ENCODE measurements at regions not wholly inside any gene's neighbourhood (a gene's known extent, or its start where the extent isn't known, plus 50 kb on each side); places are given as distances from the start of the nearest gene placed in this dataset.

GRCh38 chr5:171678646-171679045 lies 107.0 kb upstream of the SMIM23 start:
- Histone ChIP-seq H3K27me3 (peaks cover 0 to 3% (median 0%) of the 10 kb centered on the region in 7 donors), H3K4me1 (peaks cover 0 to 13% (median 0%) of the 10 kb centered on the region in 9 donors), H3K36me3 (no peaks in the 10 kb centered on the region), H3K9me3 (peaks cover 0 to 6% (median 0%) of the 10 kb centered on the region in 11 donors), H3K4me3 (no peak overlapping the region), H3K27ac (no peak overlapping the region)
- DNase-seq, result no peak
- intact Hi-C loops (cut with DNase I), result no loop called here
- ATAC-seq, result no peak
- WGBS, 2 donors, result 70 to 80% methylated on average over 1 of the region's 1 CpG
- no peak for TF ChIP-seq CTCF (IDR thresholded peaks at IDR 0.05)

GRCh38 chr5:171680485-171680884 lies 105.1 kb upstream of the SMIM23 start:
- no peak for TF ChIP-seq CTCF (IDR thresholded peaks at IDR 0.05)
- H3K4me3 ChIP-seq, result no peak overlapping the region
- intact Hi-C loops (cut with DNase I), result no loop called here
- DNase-seq, result no peak
- H3K9me3 ChIP-seq, result no peaks in the 10 kb centered on the region
- H3K27me3 ChIP-seq, result peaks cover 0 to 3% (median 0%) of the 10 kb centered on the region in 7 donors
- peaks cover 0 to 13% (median 0%) of the 10 kb centered on the region in 9 donors for H3K4me1 ChIP-seq
- ATAC-seq, result no peak
- H3K27ac ChIP-seq, result no peak overlapping the region
- 81 to 86% methylated on average over 6 of the region's 6 CpGs for WGBS, 2 donors
- H3K36me3 ChIP-seq, result no peaks in the 10 kb centered on the region

GRCh38 chr5:171681061-171681460 lies 104.6 kb upstream of the SMIM23 start:
- ATAC-seq (no peak), DNase-seq (no peak)
- H3K27ac ChIP-seq, result no peak overlapping the region
- TF ChIP-seq CTCF (IDR thresholded peaks at IDR 0.05), result no peak
- H3K9me3 ChIP-seq, result no peaks in the 10 kb centered on the region
- H3K4me1 ChIP-seq, result peaks cover 0 to 13% (median 0%) of the 10 kb centered on the region in 9 donors
- intact Hi-C loops (cut with DNase I), result no loop called here
- no peaks in the 10 kb centered on the region for H3K36me3 ChIP-seq
- H3K4me3 ChIP-seq, result no peak overlapping the region
- H3K27me3 ChIP-seq, result peaks cover 0 to 3% (median 0%) of the 10 kb centered on the region in 7 donors
- WGBS, 2 donors, result 87 to 91% methylated on average over 4 of the region's 4 CpGs

GRCh38 chr5:171681677-171682076 lies 103.9 kb upstream of the SMIM23 start:
- H3K27ac ChIP-seq, result no peak overlapping the region
- peaks cover 0 to 13% (median 0%) of the 10 kb centered on the region in 9 donors for H3K4me1 ChIP-seq
- H3K4me3 ChIP-seq, result no peak overlapping the region
- DNase-seq (no peak), ATAC-seq (peak in 4 of 8 donors; percentile 19 to 57 (median 31))
- peaks cover 0 to 3% (median 0%) of the 10 kb centered on the region in 7 donors for H3K27me3 ChIP-seq
- no peak for TF ChIP-seq CTCF (IDR thresholded peaks at IDR 0.05)
- H3K36me3 ChIP-seq, result no peaks in the 10 kb centered on the region
- no peaks in the 10 kb centered on the region for H3K9me3 ChIP-seq
- intact Hi-C loops (cut with DNase I), result no loop called here
- 51 to 68% methylated on average over 6 of the region's 6 CpGs for WGBS, 2 donors
